NCI-H345 (cell line): ENCODE measurements at regions not wholly inside any gene's neighbourhood (a gene's known extent, or its start where the extent isn't known, plus 50 kb on each side); places are given as distances from the start of the nearest gene placed in this dataset.
"Not testable (repeated sequence)": the region's sequence is repeated elsewhere in the genome, so short reads cannot be mapped to it uniquely, and the experiment has no call there.

ENCODE experiments used
- DNase-seq: peaks from one replicate; lab custom pipeline; 2025; lab: John Stamatoyannopoulos, UW

DNA sequence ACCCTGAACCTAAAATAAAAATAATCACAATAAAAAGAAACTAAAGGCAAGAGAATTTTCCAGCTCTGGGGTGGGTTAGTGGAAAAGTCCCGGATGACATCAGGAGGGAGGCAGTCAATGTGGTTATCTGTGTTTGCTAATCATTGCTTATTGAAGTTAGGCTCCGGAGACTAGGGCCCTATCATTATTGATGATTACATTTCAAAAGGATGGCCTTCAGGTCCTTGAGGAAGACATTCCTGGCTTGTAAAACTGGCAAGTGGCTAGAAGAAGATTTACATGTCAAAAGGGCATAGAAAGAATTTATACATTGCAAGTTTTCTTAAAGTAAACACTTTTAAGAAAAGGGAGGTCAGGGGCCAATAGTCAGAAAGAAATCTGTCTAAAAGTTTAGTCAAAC, 123.4 kb downstream of the POSTN start:
- no peak for DNase-seq

GRCh38 chr13:37473035-37473434, 125.5 kb downstream of the POSTN start:
- no peak for DNase-seq

DNA sequence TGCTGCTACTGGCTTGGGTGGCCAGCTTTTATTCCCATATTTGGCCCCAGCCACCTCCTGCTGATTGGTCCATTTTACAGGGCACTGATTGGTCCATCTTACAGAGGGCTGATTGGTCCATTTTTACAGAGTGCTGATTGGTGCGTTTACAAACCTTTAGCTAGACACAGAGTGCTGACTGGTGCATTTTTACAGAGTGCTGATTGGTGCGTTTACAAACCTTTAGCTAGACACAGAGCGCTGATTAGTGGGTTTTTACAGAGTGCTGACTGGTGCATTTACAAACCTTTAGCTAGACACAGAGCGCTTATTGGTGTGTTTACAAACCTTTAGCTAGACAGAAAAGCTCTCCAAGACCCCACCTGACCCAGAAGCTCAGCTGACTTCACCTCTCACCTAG, 126.3 kb downstream of the POSTN start:
- not testable (repeated sequence) for DNase-seq

- DNase-seq, result no peak
Observed at GRCh38 chr13:37460166-37460565, 138.4 kb downstream of the POSTN start.

- no peak for DNase-seq
Observed at GRCh38 chr13:37457612-37458011, 141.0 kb downstream of the POSTN start.

DNA sequence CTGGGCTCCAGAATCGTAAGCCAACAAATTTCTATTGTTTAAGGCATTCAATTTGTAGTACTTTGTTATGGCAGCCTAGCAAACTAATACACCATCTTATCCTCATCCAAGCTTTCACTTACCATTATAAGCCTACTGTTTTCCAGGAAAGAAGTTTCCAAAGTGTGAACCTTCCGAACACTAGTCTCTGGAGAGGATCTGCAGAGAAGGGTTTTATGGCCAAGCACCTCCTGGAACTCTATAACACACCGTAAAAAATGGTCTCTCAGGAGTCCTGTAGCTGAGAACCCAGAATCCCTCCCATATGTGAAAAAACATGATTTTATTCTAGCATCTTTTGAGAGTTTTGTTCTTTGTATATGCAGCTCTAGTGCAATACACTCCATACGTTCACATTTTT, 142.1 kb downstream of the POSTN start:
- no peak for DNase-seq

GRCh38 chr13:37456041-37456440, 142.5 kb downstream of the POSTN start:
- DNase-seq, result no peak

DNA sequence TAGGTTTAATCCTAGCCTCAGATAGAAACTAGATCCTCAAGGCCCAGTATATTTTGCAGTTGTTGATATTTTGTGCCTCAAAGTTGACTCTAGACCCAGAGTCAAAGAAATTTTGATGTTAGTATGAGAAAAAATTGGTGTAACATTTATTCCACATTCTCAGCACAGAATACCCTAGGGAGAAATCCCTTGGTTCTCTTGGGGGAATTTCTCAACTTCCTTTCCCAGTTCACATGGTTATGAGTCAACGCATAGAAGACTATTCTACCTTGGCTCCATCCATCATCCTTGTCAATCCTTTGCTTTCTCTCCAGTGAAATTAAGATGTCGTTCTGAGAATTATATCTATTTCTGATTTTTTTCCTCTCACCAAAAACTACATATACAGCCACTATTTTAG, 145.3 kb downstream of the POSTN start:
- DNase-seq, result no peak

GRCh38 chr13:37450276-37450675, 148.3 kb downstream of the POSTN start:
- no peak for DNase-seq

GRCh38 chr13:37448153-37448552, 150.4 kb downstream of the POSTN start:
- no peak for DNase-seq

DNA sequence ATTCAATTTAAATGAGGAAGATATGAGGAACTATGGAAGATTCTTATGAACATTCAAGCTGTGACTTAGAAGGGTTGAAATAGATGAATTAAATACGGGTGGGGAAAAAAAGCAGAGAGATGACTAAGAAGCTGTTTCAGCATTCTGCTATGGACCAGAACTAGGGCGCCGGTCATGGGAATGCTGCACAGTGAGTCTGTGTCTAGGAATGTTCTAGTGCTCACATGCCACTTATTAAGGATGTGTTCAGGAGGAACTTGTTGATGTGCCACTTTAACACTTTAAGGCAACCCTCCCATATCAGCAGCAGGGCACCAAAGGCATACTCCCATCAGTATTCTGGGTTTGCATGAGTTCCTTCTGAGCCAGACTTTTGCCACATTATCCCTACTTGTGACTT, 152.1 kb downstream of the POSTN start:
- no peak for DNase-seq

GRCh38 chr13:37443538-37443937, 155.0 kb downstream of the POSTN start:
- DNase-seq, result no peak

- DNase-seq, result no peak
Observed at GRCh38 chr13:37442996-37443395, 155.6 kb downstream of the POSTN start.

- no peak for DNase-seq
Observed at GRCh38 chr13:37435881-37436280, 162.7 kb downstream of the POSTN start.

- DNase-seq, result no peak
Observed at GRCh38 chr13:37433086-37433485, 165.5 kb downstream of the POSTN start.

- DNase-seq, result no peak
Observed at GRCh38 chr13:37429976-37430375, 168.6 kb downstream of the POSTN start.

DNA sequence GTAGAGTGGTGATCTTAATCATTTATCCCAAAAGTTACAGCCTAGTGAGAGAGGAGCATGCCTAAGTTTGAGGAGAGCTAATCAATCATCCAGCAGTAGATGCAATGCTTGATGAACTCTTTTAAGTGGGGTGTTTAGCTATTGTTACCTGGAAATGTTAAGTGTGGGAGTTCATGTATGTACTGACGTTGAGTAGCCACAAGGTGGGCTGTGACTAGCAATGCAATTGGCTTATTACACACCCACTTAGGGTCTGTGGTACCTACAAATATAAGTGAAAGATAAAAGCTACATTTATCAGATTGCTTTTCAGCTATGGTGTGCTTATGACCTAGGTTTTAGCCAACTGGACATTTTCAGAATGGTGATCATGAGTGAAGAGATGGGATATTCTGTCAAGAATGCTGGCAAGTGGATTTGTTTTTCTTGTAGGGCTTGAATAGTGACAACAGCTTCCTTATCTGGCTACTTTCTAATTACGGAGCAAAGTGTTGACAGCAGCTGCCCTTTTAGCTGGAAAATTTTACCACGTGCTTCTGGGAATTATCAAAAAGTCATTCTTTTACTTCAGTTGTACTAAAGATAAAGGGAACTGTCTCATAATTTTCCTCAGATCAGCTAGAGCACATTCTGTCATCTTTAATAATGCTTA, 170.6 kb downstream of the POSTN start:
- DNase-seq, result no peak

DNA sequence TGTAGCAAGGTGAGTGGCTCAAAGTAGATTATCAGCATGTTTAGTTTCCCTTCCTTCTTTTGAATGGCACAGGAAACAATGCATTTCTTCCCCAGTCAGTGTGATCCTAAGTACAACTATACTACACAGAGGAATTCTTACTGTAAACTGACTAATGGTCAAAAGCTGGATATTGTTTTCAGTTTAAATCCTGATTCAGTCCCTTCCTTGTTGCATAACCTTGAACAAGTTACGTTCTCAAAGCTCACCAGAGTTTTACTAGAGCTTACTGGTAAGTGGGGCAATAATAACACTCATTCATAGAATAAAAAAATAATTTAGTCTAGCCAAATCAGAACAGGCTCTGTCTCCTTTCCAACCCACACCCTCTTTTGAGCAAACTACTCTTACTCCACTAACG, 180.1 kb downstream of the POSTN start:
- DNase-seq, result no peak

DNA sequence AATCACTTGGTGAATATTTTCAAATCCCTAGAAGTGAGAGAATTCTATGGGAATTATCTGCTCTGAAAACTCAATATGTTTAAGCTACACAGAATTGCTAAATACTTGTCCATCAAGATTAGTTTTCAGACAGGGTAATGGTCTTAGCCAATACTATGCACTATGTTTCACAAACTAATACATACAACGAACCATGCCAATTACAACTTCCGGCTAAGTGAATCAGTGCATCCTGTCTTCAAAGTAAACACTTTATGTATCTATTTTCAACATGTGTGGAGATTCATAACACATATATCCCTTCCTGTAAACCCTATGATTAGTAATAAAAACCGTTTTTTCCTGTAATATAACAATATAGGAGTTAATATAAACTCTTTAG, 181.5 kb downstream of the POSTN start:
- DNase-seq, result no peak

DNA sequence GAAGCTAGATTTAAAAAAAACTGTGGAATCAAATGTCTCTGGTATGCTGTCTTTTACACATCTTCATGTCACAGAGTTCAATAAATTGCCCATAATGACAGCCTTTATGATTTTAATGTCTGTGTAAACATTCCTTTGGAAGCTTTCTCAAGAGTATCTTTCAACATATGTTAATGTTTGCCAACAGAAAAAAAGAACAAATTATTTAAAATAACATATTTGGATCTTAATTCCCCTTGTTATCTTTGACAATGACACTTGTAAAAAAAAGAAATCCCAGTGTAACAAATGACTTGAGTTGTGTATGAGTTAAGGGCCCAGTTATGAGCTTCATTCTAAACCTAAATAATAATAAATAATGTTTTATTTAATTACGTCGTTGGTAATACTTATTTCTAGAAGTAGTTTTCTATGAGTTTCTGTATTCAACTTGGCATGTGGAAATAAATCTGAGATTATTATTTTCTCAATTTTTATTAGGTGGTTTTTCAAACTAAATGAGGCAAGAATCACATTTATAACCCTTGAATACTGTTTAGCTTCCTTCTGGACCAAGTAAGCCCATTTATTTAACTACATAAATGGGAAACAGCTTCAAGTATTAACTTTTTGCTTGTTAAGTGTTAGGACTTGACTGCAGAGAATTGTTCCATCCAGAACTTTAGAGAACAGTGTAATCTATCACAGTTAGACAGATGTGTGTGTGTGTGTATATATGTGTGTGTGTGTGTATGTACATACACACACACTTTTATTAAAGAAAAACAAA, 182.1 kb downstream of the POSTN start:
- DNase-seq, result no peak

DNA sequence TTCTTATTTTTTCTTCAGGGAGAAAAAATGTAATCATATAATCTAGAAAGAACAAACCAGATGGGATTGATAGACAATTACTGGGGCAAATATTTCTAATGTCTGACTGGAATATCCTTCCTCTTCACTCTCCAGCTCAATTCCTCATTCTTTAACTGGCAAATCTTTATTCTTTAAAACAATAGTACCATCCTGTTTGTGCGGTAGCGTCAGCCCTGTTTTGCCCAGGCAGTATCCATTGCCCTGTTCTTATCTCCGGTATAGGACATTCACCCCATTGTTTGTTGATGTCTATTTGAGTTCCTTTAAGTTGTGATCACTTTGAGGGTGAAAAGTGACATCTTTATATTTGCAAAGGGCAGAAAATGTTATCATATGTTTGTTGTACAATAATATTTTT, 185.4 kb downstream of the POSTN start:
- DNase-seq, result no peak

DNA sequence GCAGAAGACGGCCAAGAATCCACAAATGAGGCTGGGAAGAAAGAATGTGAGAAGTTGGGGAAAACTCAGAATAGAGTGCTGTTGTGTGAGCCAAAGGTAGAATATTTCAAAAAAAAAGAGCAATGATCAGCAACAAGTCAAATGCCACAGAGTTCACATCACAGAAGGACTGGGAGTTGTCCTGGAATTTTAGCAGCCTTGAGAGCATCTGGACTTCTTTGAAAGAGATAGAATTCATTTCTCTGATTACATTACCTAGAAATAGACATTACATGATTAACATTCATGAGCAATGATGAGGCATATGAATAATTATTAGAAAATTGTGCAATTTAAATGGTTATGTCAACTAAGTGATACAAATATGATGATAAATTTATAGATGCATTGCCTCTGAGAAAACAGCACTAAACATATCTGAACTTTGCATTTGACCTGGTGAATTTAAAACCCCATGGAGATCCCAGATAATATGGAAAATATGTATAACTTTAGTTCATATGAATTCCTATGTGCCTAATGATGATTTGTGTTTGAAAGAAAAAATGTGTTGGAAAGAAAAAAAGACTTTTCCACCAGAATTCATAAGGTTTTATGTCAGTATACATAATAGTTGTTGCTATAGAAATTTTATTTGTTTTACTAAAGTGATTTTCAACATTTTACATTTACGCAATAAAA, 186.2 kb downstream of the POSTN start:
- no peak for DNase-seq

GRCh38 chr13:37410316-37410715, 188.3 kb downstream of the POSTN start:
- no peak for DNase-seq
